AML-193 (cell line): ENCODE measurements at regions not wholly inside any gene's neighbourhood (a gene's known extent, or its start where the extent isn't known, plus 50 kb on each side); places are given as distances from the start of the nearest gene placed in this dataset.

Source experiments
- DNase-seq, 2 experiments: peaks; one replicate each; lab custom pipeline; 2025; lab: John Stamatoyannopoulos, UW

DNA sequence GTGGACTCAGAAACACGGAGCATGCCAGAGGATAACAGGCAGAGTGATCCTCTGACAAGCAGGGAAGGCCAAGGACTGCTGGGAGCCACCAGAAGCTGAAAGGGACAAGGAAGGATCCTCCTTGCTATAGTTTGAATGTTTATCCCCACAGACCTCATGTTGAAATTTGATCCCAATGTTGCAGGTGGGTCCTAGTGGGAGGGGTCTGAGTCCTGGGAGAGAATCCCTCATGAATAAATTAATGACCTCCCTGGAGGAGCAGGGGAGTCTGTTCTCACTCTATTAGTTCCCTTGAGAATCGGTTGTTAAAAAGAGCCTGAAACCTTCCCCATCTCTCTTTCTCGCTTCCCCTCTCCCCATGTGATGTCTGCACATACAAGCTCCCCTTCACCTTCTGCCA, 124.4 kb downstream of the FBXO15 start:
- no peak for DNase-seq

GRCh38 chr18:74019864-74020263, 127.8 kb downstream of the FBXO15 start:
- no peak for DNase-seq

GRCh38 chr18:74013955-74014354, 133.7 kb downstream of the FBXO15 start:
- DNase-seq = peak in 1 of 2 experiments; percentile 5

GRCh38 chr18:74012954-74013630, 134.5 kb downstream of the FBXO15 start:
- DNase-seq = no peak

GRCh38 chr18:74006143-74006542, 141.5 kb downstream of the FBXO15 start:
- DNase-seq = no peak

GRCh38 chr18:74005320-74006109, 142.1 kb downstream of the FBXO15 start:
- no peak for DNase-seq

GRCh38 chr18:73992242-73993022, 155.2 kb downstream of the FBXO15 start:
- DNase-seq = no peak

GRCh38 chr18:73991570-73991969, 156.1 kb downstream of the FBXO15 start:
- no peak for DNase-seq

DNA sequence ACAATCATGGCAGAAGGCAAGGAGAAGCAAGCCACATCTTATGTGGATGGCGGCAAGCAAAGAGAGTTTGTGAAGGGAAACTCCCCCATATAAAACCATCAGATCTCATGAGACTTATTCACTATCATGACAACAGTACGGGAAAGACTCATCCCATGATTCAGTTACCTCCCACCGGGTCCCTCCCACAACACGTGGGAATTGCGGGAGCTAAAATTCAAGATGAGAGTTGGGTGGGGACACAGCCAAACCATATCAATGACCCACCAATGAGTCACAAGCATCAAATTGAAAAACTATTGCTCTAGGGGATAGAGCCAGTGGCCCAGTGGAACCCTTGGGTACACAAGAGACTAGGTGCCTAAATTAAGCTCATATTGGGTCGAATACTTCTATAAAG, 157.4 kb downstream of the FBXO15 start:
- DNase-seq = no peak

DNA sequence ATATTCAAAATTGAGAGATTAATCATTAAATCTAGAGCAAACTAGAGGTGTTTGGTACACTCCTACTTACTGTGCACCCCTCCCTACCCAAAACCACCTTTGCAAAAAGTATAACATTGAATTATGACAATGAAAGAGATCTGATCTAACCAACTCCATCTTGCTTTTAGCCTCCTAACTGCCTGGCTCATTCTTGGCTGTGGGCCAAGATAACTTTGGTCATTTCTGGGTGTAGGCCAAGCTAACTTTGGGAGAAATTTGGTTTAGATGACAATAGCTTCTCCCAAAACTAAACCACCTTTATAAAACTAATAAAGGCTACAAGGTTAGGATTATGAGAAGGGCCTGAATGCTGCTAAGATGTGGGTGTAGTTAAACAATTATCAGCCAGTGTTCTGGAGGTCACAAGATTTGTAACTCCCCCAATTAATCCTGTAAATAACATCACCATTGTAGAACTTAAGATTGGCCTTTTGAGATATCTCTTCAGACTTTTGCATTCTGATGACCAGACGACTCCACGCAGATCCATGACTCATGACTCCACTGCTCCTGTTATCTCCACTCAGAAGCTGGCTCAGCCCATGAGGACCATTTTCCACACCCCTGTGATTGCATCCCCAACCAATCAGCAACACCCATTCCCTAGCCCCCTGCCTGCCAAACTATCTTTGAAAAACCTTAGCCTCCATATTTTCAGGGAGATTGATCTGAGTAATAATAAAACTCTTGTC, 160.2 kb downstream of the FBXO15 start:
- DNase-seq = no peak

- DNase-seq = no peak
Measured at GRCh38 chr18:73986711-73987110, 160.9 kb downstream of the FBXO15 start.

GRCh38 chr18:73985855-73986625, 161.6 kb downstream of the FBXO15 start:
- no peak for DNase-seq

- DNase-seq = no peak
Measured at GRCh38 chr18:73983970-73984369, 163.7 kb downstream of the FBXO15 start.

- DNase-seq = no peak
Measured at GRCh38 chr18:73983496-73983895, 164.1 kb downstream of the FBXO15 start.

- DNase-seq = no peak
Measured at GRCh38 chr18:73981796-73982195, 165.8 kb downstream of the FBXO15 start.

DNA sequence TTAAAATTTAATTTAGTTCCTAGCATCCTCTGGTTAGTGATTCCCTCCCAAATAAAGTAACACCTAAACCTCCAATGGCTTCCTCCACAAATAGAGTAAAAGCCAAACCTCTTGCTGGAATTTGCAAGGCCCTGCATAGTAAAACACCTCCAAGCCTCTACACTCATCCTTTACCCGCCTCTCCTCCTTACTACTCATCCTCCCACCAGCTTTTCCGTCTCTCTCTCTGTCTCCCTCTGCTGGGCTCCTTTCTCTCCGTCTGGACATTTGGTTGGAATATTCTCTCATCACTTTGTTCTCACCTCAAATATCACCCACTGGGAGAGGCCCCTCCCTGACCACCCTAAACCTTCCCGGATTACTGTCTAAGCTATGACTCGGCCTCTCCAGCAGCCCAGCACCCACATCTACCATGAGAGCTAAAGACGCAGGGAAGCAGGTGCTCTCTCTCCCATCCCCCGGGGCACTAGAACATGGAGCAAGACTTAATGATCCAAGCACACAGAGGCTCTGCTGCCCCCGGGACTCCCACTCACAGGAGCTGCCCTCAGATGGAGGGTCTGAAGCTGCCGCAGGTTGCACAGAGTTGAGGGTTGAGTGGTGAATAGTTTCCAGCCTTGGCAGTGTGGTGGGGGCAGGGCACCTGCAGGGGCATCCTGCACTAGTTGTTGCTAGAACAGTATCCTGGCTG, 167.2 kb downstream of the FBXO15 start:
- no peak for DNase-seq

DNA sequence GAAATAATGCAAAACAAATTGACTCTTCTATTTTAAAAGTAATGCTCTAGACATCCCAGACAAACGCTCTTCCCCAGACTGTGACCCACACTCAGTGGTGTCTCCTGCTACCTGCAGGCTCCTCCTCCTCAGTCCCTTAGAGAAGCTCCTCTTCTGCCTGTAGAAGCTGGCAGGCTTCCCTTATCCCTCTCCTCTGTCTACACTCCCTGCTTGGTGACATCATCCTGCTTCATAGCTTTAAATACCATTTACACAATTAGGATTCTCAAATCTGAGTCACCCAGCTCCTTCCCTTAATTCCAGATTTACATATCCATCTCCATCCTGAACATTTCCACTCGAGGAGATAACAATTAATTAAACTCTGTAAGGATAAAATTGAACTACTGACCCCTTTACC, 167.9 kb downstream of the FBXO15 start:
- no peak for DNase-seq

DNA sequence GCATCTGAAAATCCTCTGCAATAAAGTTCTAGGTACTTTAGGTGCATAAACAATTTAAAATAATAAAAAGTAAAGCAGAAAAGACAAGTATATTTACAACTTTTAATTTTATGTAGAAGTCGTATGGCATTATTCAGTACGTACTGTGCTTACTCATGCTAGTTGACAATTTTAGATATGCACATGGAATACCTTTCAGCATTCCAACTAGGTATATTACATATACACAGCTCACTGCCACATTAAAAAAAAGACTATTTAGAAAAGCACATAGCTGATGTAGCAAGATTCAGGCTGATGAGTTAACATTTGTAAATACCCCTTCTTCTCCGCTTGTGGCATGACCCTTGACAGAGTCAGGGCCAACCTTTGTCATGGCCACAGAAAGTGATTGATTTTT, 171.2 kb downstream of the FBXO15 start:
- DNase-seq = no peak

DNA sequence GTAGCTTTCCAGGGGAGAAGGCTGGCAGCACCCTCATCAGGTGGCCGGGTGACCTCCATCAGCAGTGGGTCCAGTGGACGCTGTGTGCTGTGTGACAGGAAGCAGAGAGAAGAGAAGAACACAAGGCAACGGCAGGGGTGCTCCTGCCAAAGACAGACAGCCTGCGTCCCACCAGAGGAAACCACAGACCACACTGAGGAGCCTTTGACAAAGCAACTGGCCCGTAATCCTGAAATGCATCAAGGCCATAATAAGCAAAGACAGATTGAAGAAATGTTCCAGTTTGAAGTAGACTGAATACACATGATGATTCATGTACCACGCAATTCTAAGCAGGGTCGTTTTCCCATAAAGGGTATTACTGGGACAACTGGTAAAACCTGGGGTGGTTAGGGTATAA, 172.4 kb downstream of the FBXO15 start:
- DNase-seq = no peak

DNA sequence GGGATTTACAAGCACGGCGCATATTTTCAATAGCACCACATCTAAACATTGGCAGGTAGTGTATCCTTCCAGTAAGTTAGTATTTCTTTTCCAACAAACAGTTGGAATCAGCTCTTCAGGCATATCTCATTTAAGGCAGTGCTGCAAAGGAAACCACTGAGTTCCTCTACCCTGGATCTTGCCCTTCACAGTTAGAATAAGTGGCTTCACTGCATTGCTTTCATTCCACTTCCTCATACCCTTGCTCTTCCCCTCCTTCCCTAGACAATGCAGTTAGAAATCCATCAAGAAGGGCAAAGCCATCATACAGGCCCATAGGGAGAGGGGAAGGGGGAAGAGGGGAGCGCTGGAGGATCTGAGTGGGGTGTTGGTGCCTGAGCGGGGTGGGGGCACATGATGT, 173.7 kb downstream of the FBXO15 start:
- DNase-seq = no peak

GRCh38 chr18:73966954-73967353, 180.7 kb downstream of the FBXO15 start:
- DNase-seq = no peak
